HepG2 (cell line): ENCODE measurements at regions not wholly inside any gene's neighbourhood (a gene's known extent, or its start where the extent isn't known, plus 50 kb on each side); places are given as distances from the start of the nearest gene placed in this dataset.

Source experiments
- ATAC-seq: fragments of 200-7000 bp; cut with Tn5 transposase; 3 replicates; pipeline ENCODE4 v1.9.1; 2020; ENCODE audit warnings: mild to moderate bottlenecking, moderate library complexity
- BruUV-seq: library from RNA; stranded (reverse); fragments of 400-500 nt; replicated peaks from 2 replicates; lab custom pipeline; 2021; lab: Mats Ljungman, UMichigan
- CTCF ChIA-PET: fragments of 300-600 bp; formaldehyde crosslinking; extraction: SDS; loops from one replicate; lab custom pipeline; 2021; ENCODE audit warnings: low total read pairs, inconsistent platforms, low intra/inter-chr PET ratio; lab: Yijun Ruan, JAX
- POLR2A ChIA-PET: fragments of 350-600 bp; sonication (Branson Sonifier 250); formaldehyde crosslinking; loops from one replicate; lab custom pipeline; 2020; ENCODE audit warnings: antibody characterized with exemption, inconsistent platforms; lab: Yijun Ruan, JAX
- DNase-seq: peaks from one replicate; pipeline ENCODE4 v3.0.0-alpha.2; 2015; ENCODE audit warnings: low spot score
- FAIRE-seq: peaks from 3 replicates; lab custom pipeline; 2011; peaks lifted over from hg19 to GRCh38; lab: Jason Lieb, UNC
- H2AFZ ChIP-seq: one replicate; pipeline ENCODE4 v1.6.1; 2011; ENCODE audit warnings: low read length, inconsistent platforms
- H3K27ac ChIP-seq: fragments of 300-600 bp; 3 replicates; pipeline ENCODE4 v1.8.0; 2011; ENCODE audit warnings: mixed run types, mild to moderate bottlenecking, mixed read lengths, low read length, inconsistent platforms; ENCODE audit not compliant: insufficient read depth; ENCODE audit errors: extremely low read length
- H3K27me3 ChIP-seq, 2 experiments: fragments of 200-600 bp in 1 of 2; 2 replicates in 1 of 2; 3 replicates in 1 of 2; pipeline versions ENCODE4 v1.6.0 to v1.8.0; 2011; ENCODE audit warnings: low read length in 2 of 2, mild to moderate bottlenecking in 2 of 2, moderate library complexity in 2 of 2, inconsistent platforms in 1 of 2; ENCODE audit not compliant: insufficient read depth in 2 of 2, control insufficient read depth in 1 of 2
- H3K36me3 ChIP-seq, 2 experiments: fragments of 200-600 bp in 1 of 2; replicated peaks in 1 of 2; 2 replicates in 1 of 2; 3 replicates in 1 of 2; pipeline versions ENCODE4 v1.5.1 to v1.8.0; 2011; ENCODE audit warnings: low read length in 2 of 2, inconsistent platforms in 1 of 2; ENCODE audit not compliant: insufficient read depth in 2 of 2, control insufficient read depth in 1 of 2
- H3K4me1 ChIP-seq: 2 replicates; pipeline ENCODE4 v1.5.1; 2012; ENCODE audit warnings: low read length, inconsistent platforms; ENCODE audit not compliant: insufficient read depth
- H3K4me2 ChIP-seq: 2 replicates; pipeline ENCODE4 v1.6.0; 2011; ENCODE audit warnings: low read depth, low read length, inconsistent platforms
- H3K4me3 ChIP-seq, 3 experiments: fragments of 200-600 bp in 1 of 3; sonication (generic), shearing (Covaris generic) in 1 of 3; replicated peaks in 1 of 3; 2 replicates each; pipeline ENCODE4 v1.5.1; 2011 to 2016; ENCODE audit warnings: low read length in 3 of 3, inconsistent platforms in 2 of 3, low read depth in 2 of 3, mild to moderate bottlenecking in 2 of 3, control low read depth in 1 of 3, mixed read lengths in 1 of 3; ENCODE audit not compliant: insufficient read depth in 1 of 3
- H3K79me2 ChIP-seq: one replicate; pipeline ENCODE4 v1.6.1; 2011; ENCODE audit warnings: low read length, inconsistent platforms; ENCODE audit not compliant: insufficient read depth
- H3K9ac ChIP-seq: 2 replicates; pipeline ENCODE4 v1.6.0; 2011; ENCODE audit warnings: mild to moderate bottlenecking, low read depth, low read length, inconsistent platforms; ENCODE audit not compliant: insufficient read depth
- H3K9me3 ChIP-seq: 2 replicates; pipeline ENCODE4 v1.5.1; 2012; ENCODE audit warnings: mild to moderate bottlenecking, low read length
- H4K20me1 ChIP-seq: 2 replicates; pipeline ENCODE4 v1.6.0; 2011; ENCODE audit warnings: inconsistent platforms, mild to moderate bottlenecking, low read length, moderate library complexity; ENCODE audit not compliant: insufficient read depth
- CBX1 ChIP-seq: IDR thresholded peaks from one replicate; pipeline ENCODE4 v1.6.1; 2016; ENCODE audit warnings: antibody characterized with exemption, low read depth
- CEBPB ChIP-seq: IDR thresholded peaks from 2 replicates; pipeline ENCODE4 v1.6.1; 2011; ENCODE audit warnings: low read depth, low read length, improper control_type of control experiment, borderline replicate concordance
- EED ChIP-seq: sonication (generic); formaldehyde crosslinking; IDR thresholded peaks from 2 replicates; pipeline ENCODE4 v1.5.0; 2020; ENCODE audit warnings: mild to moderate bottlenecking, missing genetic modification reagents
- ELF1 ChIP-seq: sonication (generic); formaldehyde crosslinking; IDR thresholded peaks from 2 replicates; pipeline ENCODE4 v1.4.0; 2020; ENCODE audit warnings: missing genetic modification reagents
- GATAD1 ChIP-seq: IDR thresholded peaks from 2 replicates; pipeline ENCODE4 v1.6.1; 2016; ENCODE audit warnings: missing genetic modification reagents, missing compliant biosample characterization
- HNRNPLL ChIP-seq: fragments of 200-400 bp; formaldehyde crosslinking; IDR thresholded peaks from 2 replicates; pipeline ENCODE4 v1.6.1; 2017; ENCODE audit warnings: mild to moderate bottlenecking, low read depth, low read length; ENCODE audit not compliant: poor library complexity, severe bottlenecking
- KLF12 ChIP-seq: sonication (generic); formaldehyde crosslinking; IDR thresholded peaks from 2 replicates; pipeline ENCODE4 v1.4.0; 2020; ENCODE audit warnings: missing genetic modification reagents, borderline replicate concordance
- KLF16 ChIP-seq, 2 experiments: sonication (generic) in 1 of 2; formaldehyde crosslinking in 1 of 2; IDR thresholded peaks; 2 replicates each; pipeline versions ENCODE4 v1.6.1 to v1.8.0; 2016 to 2023; ENCODE audit warnings: missing genetic modification reagents in 2 of 2, missing compliant biosample characterization in 1 of 2
- MXD4 ChIP-seq: IDR thresholded peaks from 2 replicates; pipeline ENCODE4 v1.6.1; 2016; ENCODE audit warnings: mild to moderate bottlenecking, missing biosample characterization, missing genetic modification reagents
- MYPOP ChIP-seq: sonication (generic); formaldehyde crosslinking; IDR thresholded peaks from 2 replicates; pipeline ENCODE4 v1.8.1; 2023; ENCODE audit warnings: mild to moderate bottlenecking, moderate library complexity, missing genetic modification reagents
- NFATC3 ChIP-seq: sonication (generic); formaldehyde crosslinking; IDR thresholded peaks from 2 replicates; pipeline ENCODE4 v1.5.1; 2020; ENCODE audit warnings: mild to moderate bottlenecking, missing genetic modification reagents
- NFIC ChIP-seq: IDR thresholded peaks from 2 replicates; pipeline ENCODE4 v1.6.1; 2012; ENCODE audit warnings: mild to moderate bottlenecking, low read length, inconsistent platforms
- NFKBIZ ChIP-seq: IDR thresholded peaks from 2 replicates; pipeline ENCODE4 v1.6.1; 2018; ENCODE audit warnings: missing genetic modification reagents, missing compliant biosample characterization
- PAX8 ChIP-seq: sonication (generic); formaldehyde crosslinking; IDR thresholded peaks from 2 replicates; pipeline ENCODE4 v1.8.0; 2022; ENCODE audit warnings: mild to moderate bottlenecking, missing genetic modification reagents, borderline replicate concordance
- PCBP1 ChIP-seq: fragments of 200-400 bp; formaldehyde crosslinking; IDR thresholded peaks from 2 replicates; pipeline ENCODE4 v1.6.1; 2017; ENCODE audit warnings: mild to moderate bottlenecking, low read depth, low read length, borderline replicate concordance
- THAP7 ChIP-seq: sonication (generic); formaldehyde crosslinking; IDR thresholded peaks from 2 replicates; pipeline ENCODE4 v1.8.1; 2023; ENCODE audit warnings: mild to moderate bottlenecking, missing genetic modification reagents
- TSC22D2 ChIP-seq: sonication (generic); formaldehyde crosslinking; IDR thresholded peaks from 2 replicates; pipeline ENCODE4 v1.5.1; 2020; ENCODE audit warnings: missing genetic modification reagents, mild to moderate bottlenecking, borderline replicate concordance
- U2AF2 ChIP-seq: fragments of 200-400 bp; formaldehyde crosslinking; IDR thresholded peaks from 2 replicates; pipeline ENCODE4 v1.6.1; 2017; ENCODE audit warnings: low read depth, mild to moderate bottlenecking, low read length
- ZEB1 ChIP-seq: IDR thresholded peaks from 2 replicates; pipeline ENCODE4 v1.6.1; 2012; ENCODE audit warnings: mild to moderate bottlenecking, low read depth, inconsistent platforms; ENCODE audit not compliant: insufficient replicate concordance
- ZFP36L1 ChIP-seq: sonication (generic); formaldehyde crosslinking; IDR thresholded peaks from 2 replicates; pipeline ENCODE4 v1.8.0; 2022; ENCODE audit warnings: mild to moderate bottlenecking, missing genetic modification reagents, moderate library complexity
- ZNF253 ChIP-seq: sonication (generic); formaldehyde crosslinking; IDR thresholded peaks from 2 replicates; pipeline ENCODE4 v1.8.0; 2022; ENCODE audit warnings: mild to moderate bottlenecking, missing genetic modification reagents, borderline replicate concordance
- ZNF510 ChIP-seq: sonication (generic); formaldehyde crosslinking; IDR thresholded peaks from 2 replicates; pipeline ENCODE4 v1.4.0; 2020; ENCODE audit warnings: low read depth, mild to moderate bottlenecking, missing genetic modification reagents
- ZNF543 ChIP-seq: sonication (generic); formaldehyde crosslinking; IDR thresholded peaks from 2 replicates; pipeline ENCODE4 v1.4.0; 2020; ENCODE audit warnings: mild to moderate bottlenecking, missing genetic modification reagents
- ZNF850 ChIP-seq: sonication (generic); formaldehyde crosslinking; conservative IDR thresholded peaks from 2 replicates; pipeline ENCODE4 v1.9.0; 2021; ENCODE audit warnings: mild to moderate bottlenecking, missing genetic modification reagents
- WGBS: methylation state at CpG from one replicate; pipeline ENCODE4 v1.1.6; 2017; ENCODE audit warnings: low lambda C conversion rate; 5-methylcytosine and 5-hydroxymethylcytosine counted together
- in situ Hi-C: cut with HindIII; loops from 2 replicates; pipeline ENCODE4 v1.10.0; 2017; ENCODE audit warnings: low pct_unique_long_range_greater_than_20kb; ENCODE audit not compliant: extremely low pct_ligation_motif_present
- intact Hi-C: fragments of 100-400 bp; cut with micrococcal nuclease; formaldehyde crosslinking; loops from one replicate; pipeline ENCODE4 v1.10.0; 2022; ENCODE audit not compliant: unreplicated experiment
- TF ChIP-seq, protein P1 (sequence below): sonication (generic); formaldehyde crosslinking; IDR thresholded peaks from 2 replicates; pipeline ENCODE4 v1.4.0; 2020; ENCODE audit warnings: missing genetic modification reagents

DNA sequence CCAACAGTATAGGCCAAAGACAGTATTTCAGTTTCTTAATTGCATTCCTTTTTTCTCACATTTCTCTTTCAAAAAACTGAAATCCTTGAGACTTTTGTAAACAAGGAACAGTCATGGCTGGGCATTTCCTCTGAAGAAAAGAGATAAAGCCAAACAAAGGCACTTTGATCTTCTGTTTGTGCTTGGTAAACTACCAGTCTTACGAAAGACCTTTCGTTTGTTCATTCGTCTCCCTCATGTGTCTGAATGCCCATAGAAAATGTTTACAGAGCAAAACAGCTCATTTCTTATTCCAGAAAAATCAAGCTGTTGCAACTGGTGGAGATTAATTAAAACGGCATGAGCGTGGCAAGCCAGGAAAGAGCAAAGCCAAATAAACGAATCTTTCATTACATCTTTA is 178.0 kb downstream of the GASK1B start:
- no peaks in the 10 kb centered on the region for H4K20me1 ChIP-seq
- no peaks in the 10 kb centered on the region for H3K27me3 ChIP-seq
- no peaks in the 10 kb centered on the region for H3K9me3 ChIP-seq
- BruUV-seq: no TSS peak
- peak; percentile 95 for FAIRE-seq
- no peaks in the 10 kb centered on the region for H3K79me2 ChIP-seq
- DNase-seq: peak; percentile 96
- H3K27ac ChIP-seq: peak overlapping the region; percentile 65
- H3K4me2 ChIP-seq: peak overlapping the region; percentile 43
- ChIA-PET CTCF (no interaction called here), POLR2A (interaction anchor here (1.0 to 2.7 kb wide), 2 partner anchors 25 to 177 kb away, joined by 5 to 25 read pairs; partner anchors contain the start of gene GASK1B)
- H3K4me3 ChIP-seq: peak overlapping the region in 1 of 3 experiments; percentile 3; a peak in 1 of 6 replicates
- ATAC-seq: peak; percentile 83
- H2AFZ ChIP-seq: no peak overlapping the region
- no peaks in the 10 kb centered on the region for H3K36me3 ChIP-seq
- 4% methylated on average over 6 of the region's 6 CpGs for WGBS
- in situ Hi-C loops (loop anchor here (5.0 to 25.0 kb wide), 3 partner anchors 177 to 617 kb away; partner anchors contain the start of gene GASK1B), intact Hi-C loops (loop anchor here (5.0 kb wide), 1 partner anchor 117 kb away; no protein-coding TSS in a partner anchor)
- H3K4me1 ChIP-seq: peaks cover 75% of the 10 kb centered on the region
- no peak overlapping the region for H3K9ac ChIP-seq
- no peak for TF ChIP-seq ZEB1
- no peak for TF ChIP-seq EED (CRISPR knock-in tag)
- no peak for TF ChIP-seq THAP7
- peak in 1 of 2 experiments; percentile 98; a peak in 2 of 4 replicates for TF ChIP-seq KLF16 (CRISPR knock-in tag; IDR thresholded peaks at IDR 0.05)
- TF ChIP-seq ZNF543 (CRISPR knock-in tag): no peak
- TF ChIP-seq ZNF510 (CRISPR knock-in tag): no peak
- TF ChIP-seq PCBP1: no peak
- TF ChIP-seq ZNF850 (CRISPR knock-in tag): no peak
- peak; percentile 98 for TF ChIP-seq NFKBIZ (CRISPR knock-in tag)
- no peak for TF ChIP-seq PAX8
- TF ChIP-seq KLF12: no peak
- TF ChIP-seq CEBPB: peak; percentile 88; the same call in 1 of the 2 replicates
- peak; percentile 50; the same call in 1 of the 2 replicates for TF ChIP-seq ELF1
- TF ChIP-seq ZFP36L1: peak; percentile 59; the same call in 1 of the 2 replicates
- TF ChIP-seq GATAD1: peak; percentile 59; the same call in 1 of the 2 replicates
- peak; percentile 100 for TF ChIP-seq NFIC
- no peak for TF ChIP-seq ZNF253 (CRISPR knock-in tag)
- no peak for TF ChIP-seq HNRNPLL
- peak; percentile 81; the same call in 1 of the 2 replicates for TF ChIP-seq TSC22D2
- peak; percentile 47; the same call in 1 of the 2 replicates for TF ChIP-seq MYPOP (CRISPR knock-in tag)
- no peak for TF ChIP-seq U2AF2
- TF ChIP-seq, protein P1, sequence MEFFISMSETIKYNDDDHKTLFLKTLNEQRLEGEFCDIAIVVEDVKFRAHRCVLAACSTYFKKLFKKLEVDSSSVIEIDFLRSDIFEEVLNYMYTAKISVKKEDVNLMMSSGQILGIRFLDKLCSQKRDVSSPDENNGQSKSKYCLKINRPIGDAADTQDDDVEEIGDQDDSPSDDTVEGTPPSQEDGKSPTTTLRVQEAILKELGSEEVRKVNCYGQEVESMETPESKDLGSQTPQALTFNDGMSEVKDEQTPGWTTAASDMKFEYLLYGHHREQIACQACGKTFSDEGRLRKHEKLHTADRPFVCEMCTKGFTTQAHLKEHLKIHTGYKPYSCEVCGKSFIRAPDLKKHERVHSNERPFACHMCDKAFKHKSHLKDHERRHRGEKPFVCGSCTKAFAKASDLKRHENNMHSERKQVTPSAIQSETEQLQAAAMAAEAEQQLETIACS (CRISPR knock-in tag): no peak
- TF ChIP-seq CBX1: no peak
- 0 out of 2 replicates have a peak, but pooled peaks have one; percentile 46 for TF ChIP-seq MXD4 (CRISPR knock-in tag)
- no peak for TF ChIP-seq NFATC3 (CRISPR knock-in tag)
